SK-N-SH treated with all-trans-retinoic acid at 6 μM for 48 hours (cell line): ENCODE measurements at regions not wholly inside any gene's neighbourhood (a gene's known extent, or its start where the extent isn't known, plus 50 kb on each side); places are given as distances from the start of the nearest gene placed in this dataset.

Experiments
- ARNTL ChIP-seq: fragments of 450-650 bp; formaldehyde crosslinking; IDR thresholded peaks from 2 replicates; pipeline ENCODE4 v1.5.0; 2020; ENCODE audit warnings: low read depth, mild to moderate bottlenecking, moderate library complexity, borderline replicate concordance
- BACH2 ChIP-seq: fragments of 250-450 bp; sonication (Bioruptor Pico); IDR thresholded peaks from 2 replicates; pipeline ENCODE4 v1.9.0; 2021; ENCODE audit warnings: mild to moderate bottlenecking, borderline replicate concordance
- ESRRG ChIP-seq: fragments of 250-450 bp; sonication (Bioruptor Pico); IDR thresholded peaks from 2 replicates; pipeline ENCODE4 v1.6.1; 2021; ENCODE audit warnings: mild to moderate bottlenecking
- PATZ1 ChIP-seq: fragments of 250-450 bp; sonication (Bioruptor Pico); IDR thresholded peaks from 2 replicates; pipeline ENCODE4 v1.8.0; 2020; ENCODE audit warnings: mild to moderate bottlenecking, moderate library complexity, borderline replicate concordance
- POU6F1 ChIP-seq: fragments of 250-450 bp; sonication (Bioruptor Pico); IDR thresholded peaks from 2 replicates; pipeline ENCODE4 v1.8.0; 2021; ENCODE audit warnings: low read depth, mild to moderate bottlenecking, moderate library complexity, borderline replicate concordance
- SNAI2 ChIP-seq: fragments of 250-450 bp; sonication (Bioruptor Pico); IDR thresholded peaks from 2 replicates; pipeline ENCODE4 v1.5.0; 2020; ENCODE audit warnings: mild to moderate bottlenecking, moderate library complexity
- TCF4 ChIP-seq: fragments of 250-450 bp; sonication (Bioruptor Pico); IDR thresholded peaks from 2 replicates; pipeline ENCODE4 v1.8.0; 2021; ENCODE audit warnings: mild to moderate bottlenecking, moderate library complexity, borderline replicate concordance
- TOX ChIP-seq: fragments of 250-450 bp; sonication (Bioruptor Pico); IDR thresholded peaks from 2 replicates; pipeline ENCODE4 v1.8.0; 2021; ENCODE audit warnings: mild to moderate bottlenecking, moderate library complexity, borderline replicate concordance
- TSHZ2 ChIP-seq: fragments of 250-450 bp; sonication (Bioruptor Pico); IDR thresholded peaks from 2 replicates; pipeline ENCODE4 v1.5.0; 2020; ENCODE audit warnings: mild to moderate bottlenecking, moderate library complexity
- ZC3H10 ChIP-seq: fragments of 250-450 bp; sonication (Bioruptor Pico); IDR thresholded peaks from 2 replicates; pipeline ENCODE4 v1.5.1; 2021; ENCODE audit warnings: mild to moderate bottlenecking, moderate library complexity
- ZFP3 ChIP-seq: fragments of 250-450 bp; sonication (Bioruptor Pico); IDR thresholded peaks from 2 replicates; pipeline ENCODE4 v1.5.0; 2020; ENCODE audit warnings: mild to moderate bottlenecking, moderate library complexity
- ZFP30 ChIP-seq: fragments of 450-650 bp; formaldehyde crosslinking; IDR thresholded peaks from 2 replicates; pipeline ENCODE4 v1.5.0; 2022; ENCODE audit warnings: mild to moderate bottlenecking, moderate library complexity
- ZNF565 ChIP-seq: fragments of 450-650 bp; formaldehyde crosslinking; conservative IDR thresholded peaks from 2 replicates; pipeline ENCODE4 v1.5.0; 2020; ENCODE audit warnings: low read depth, mild to moderate bottlenecking, moderate library complexity
- ZNF70 ChIP-seq: fragments of 450-650 bp; formaldehyde crosslinking; IDR thresholded peaks from 2 replicates; pipeline ENCODE4 v1.5.0; 2020; ENCODE audit warnings: mild to moderate bottlenecking, moderate library complexity

GRCh38 chr9:78863531-78863930, 566.6 kb downstream of the PSAT1 start:
- TF ChIP-seq PATZ1 (CRISPR knock-in tag) = no peak
- no peak for TF ChIP-seq ZFP30
- no peak for TF ChIP-seq TSHZ2 (CRISPR knock-in tag)
- no peak for TF ChIP-seq TCF4 (CRISPR knock-in tag)
- no peak for TF ChIP-seq TOX
- TF ChIP-seq SNAI2 = no peak
- TF ChIP-seq ARNTL (CRISPR knock-in tag) = no peak
- TF ChIP-seq ZNF70 (CRISPR knock-in tag) = no peak
- TF ChIP-seq ESRRG (CRISPR knock-in tag) = no peak
- TF ChIP-seq BACH2 (CRISPR knock-in tag) = no peak
- no peak for TF ChIP-seq ZFP3 (CRISPR knock-in tag)
- TF ChIP-seq ZNF565 (CRISPR knock-in tag) = no peak
- no peak for TF ChIP-seq POU6F1 (CRISPR knock-in tag)
- TF ChIP-seq ZC3H10 (CRISPR knock-in tag) = no peak
